ENCODE measurements at regions not wholly inside any gene's neighbourhood (a gene's known extent, or its start where the extent isn't known, plus 50 kb on each side); places are given as distances from the start of the nearest gene placed in this dataset.
"Not testable (repeated sequence)": the region's sequence is repeated elsewhere in the genome, so short reads cannot be mapped to it uniquely, and the experiment has no call there.

- no peak for DNase-seq (ENCODE audit: extremely low spot score)
- no peak for TF ChIP-seq CTCF (IDR thresholded peaks at IDR 0.05; ENCODE audit: control extremely low read depth, extremely low read depth, low read depth, missing control alignments)
- ChIA-PET POLR2A (no interaction called here), CTCF (no interaction called here)
Measured at GRCh38 chr13:65260946-65261891, 1968.9 kb downstream of the PCDH9 start.

- CTCF ChIA-PET: no interaction called here
- DNase-seq (ENCODE audit: extremely low spot score): no peak
- TF ChIP-seq CTCF (IDR thresholded peaks at IDR 0.05; ENCODE audit: control extremely low read depth, extremely low read depth, low read depth, missing control alignments): no peak
- POLR2A ChIA-PET: no interaction called here
Measured at GRCh38 chr13:65240773-65241172, 1989.4 kb downstream of the PCDH9 start.

- TF ChIP-seq CTCF (IDR thresholded peaks at IDR 0.05; ENCODE audit: control extremely low read depth, extremely low read depth, low read depth, missing control alignments): no peak
- ChIA-PET CTCF (no interaction called here), POLR2A (no interaction called here)
- DNase-seq (ENCODE audit: extremely low spot score): no peak
Measured at GRCh38 chr13:65236841-65237418, 1993.2 kb downstream of the PCDH9 start.

- TF ChIP-seq CTCF (IDR thresholded peaks at IDR 0.05; ENCODE audit: control extremely low read depth, extremely low read depth, low read depth, missing control alignments): no peak
- POLR2A ChIA-PET: no interaction called here
- CTCF ChIA-PET: interaction anchor here (1.3 kb wide), 1 partner anchor 14 kb away, joined by 3 read pairs; no protein-coding TSS in a partner anchor
- DNase-seq (ENCODE audit: extremely low spot score): no peak
Measured at GRCh38 chr13:65217471-65217995, 2012.6 kb downstream of the PCDH9 start.

GRCh38 chr13:65202845-65203244, 2027.3 kb downstream of the PCDH9 start:
- DNase-seq (ENCODE audit: extremely low spot score); CTCF ChIA-PET; POLR2A ChIA-PET: not testable (repeated sequence)
- peak; percentile 16 for TF ChIP-seq CTCF (IDR thresholded peaks at IDR 0.05; ENCODE audit: control extremely low read depth, extremely low read depth, low read depth, missing control alignments)

GRCh38 chr13:65188721-65189120, 2041.4 kb downstream of the PCDH9 start:
- CTCF ChIA-PET: interaction anchor here (1.9 kb wide), 1 partner anchor 11 kb away, joined by 4 read pairs; no protein-coding TSS in a partner anchor
- POLR2A ChIA-PET: no interaction called here
- TF ChIP-seq CTCF (IDR thresholded peaks at IDR 0.05; ENCODE audit: control extremely low read depth, extremely low read depth, low read depth, missing control alignments): no peak
- no peak for DNase-seq (ENCODE audit: extremely low spot score)
